K562 (cell line): ENCODE measurements at regions not wholly inside any gene's neighbourhood (a gene's known extent, or its start where the extent isn't known, plus 50 kb on each side); places are given as distances from the start of the nearest gene placed in this dataset.

ENCODE experiments used
- ATAC-seq: fragments of 200-7000 bp; cut with Tn5 transposase; 3 replicates; pipeline ENCODE4 v1.9.1; 2020; ENCODE audit warnings: moderate library complexity
- BruUV-seq: library from RNA; stranded (reverse); fragments of 400-500 nt; replicated peaks from 2 replicates; lab custom pipeline; 2021; lab: Mats Ljungman, UMichigan
- CTCF ChIA-PET: fragments of 300-600 bp; formaldehyde crosslinking; extraction: SDS; loops from one replicate; lab custom pipeline; 2021; ENCODE audit warnings: low intra/inter-chr PET ratio; lab: Yijun Ruan, JAX
- POLR2A ChIA-PET: fragments of 300-600, 350-650 bp; sonication (Branson Sonifier 250); formaldehyde crosslinking; extraction: SDS; loops from one replicate; lab custom pipeline; 2021; ENCODE audit warnings: antibody characterized with exemption, inconsistent platforms; lab: Yijun Ruan, JAX
- DNase-seq, 4 experiments: peaks; one replicate each; pipeline versions ENCODE4 v3.0.0 to v3.0.0-alpha.2; 2011 to 2018; ENCODE audit warnings: low spot score in 3 of 4, mixed read lengths in 3 of 4; ENCODE audit errors: extremely low read depth in 1 of 4
- FAIRE-seq: peaks from 2 replicates; lab custom pipeline; 2011; peaks lifted over from hg19 to GRCh38; lab: Jason Lieb, UNC
- H2AFZ ChIP-seq: 2 replicates; pipeline ENCODE4 v1.6.0; 2011; ENCODE audit warnings: low read depth, low read length, control low read depth, inconsistent platforms
- H3K27ac ChIP-seq: fragments of 200-600 bp; 3 replicates; pipeline ENCODE4 v1.8.0; 2011; ENCODE audit warnings: low read depth, mild to moderate bottlenecking, control low read depth, inconsistent platforms, low read length, moderate library complexity, mixed read lengths; ENCODE audit errors: extremely low read depth
- H3K27me3 ChIP-seq, 2 experiments: fragments of 300-600 bp in 1 of 2; 2 replicates in 1 of 2; 3 replicates in 1 of 2; pipeline versions ENCODE4 v1.6.0 to v1.8.0; 2011; ENCODE audit warnings: inconsistent platforms in 2 of 2, low read length in 2 of 2, mild to moderate bottlenecking in 1 of 2, mixed read lengths in 1 of 2, moderate library complexity in 1 of 2; ENCODE audit not compliant: control insufficient read depth in 2 of 2, insufficient read depth in 2 of 2
- H3K36me3 ChIP-seq: fragments of 300-600 bp; 3 replicates; pipeline ENCODE4 v1.8.0; 2011; ENCODE audit warnings: mild to moderate bottlenecking, low read length, inconsistent platforms; ENCODE audit not compliant: control insufficient read depth, insufficient read depth
- H3K4me1 ChIP-seq, 2 experiments: fragments of 200-600 bp in 1 of 2; replicated peaks in 1 of 2; 2 replicates in 1 of 2; 3 replicates in 1 of 2; pipeline versions ENCODE4 v1.5.1 to v1.8.0; 2011; ENCODE audit warnings: inconsistent platforms in 2 of 2, low read length in 2 of 2, mild to moderate bottlenecking in 1 of 2, mixed read lengths in 1 of 2, moderate library complexity in 1 of 2; ENCODE audit not compliant: control insufficient read depth in 2 of 2, insufficient read depth in 2 of 2
- H3K4me2 ChIP-seq: 2 replicates; pipeline ENCODE4 v1.6.1; 2011; ENCODE audit warnings: low read length, control low read depth, inconsistent platforms, mixed read lengths; ENCODE audit not compliant: insufficient read depth
- H3K4me3 ChIP-seq: fragments of 200-600 bp; sonication (generic), shearing (Covaris generic); 2 replicates; pipeline ENCODE4 v1.5.1; 2016; ENCODE audit warnings: control low read depth, inconsistent platforms
- H3K79me2 ChIP-seq: fragments of 200-600 bp; 3 replicates; pipeline ENCODE4 v1.8.0; 2011; ENCODE audit warnings: low read length, inconsistent platforms; ENCODE audit not compliant: control insufficient read depth, insufficient read depth
- H3K9ac ChIP-seq, 2 experiments: 2 replicates each; pipeline versions ENCODE4 v1.6.0 to v1.6.1; 2011; ENCODE audit warnings: low read depth in 2 of 2, low read length in 2 of 2, control low read depth in 1 of 2, inconsistent platforms in 1 of 2, mild to moderate bottlenecking in 1 of 2, mixed read lengths in 1 of 2; ENCODE audit not compliant: insufficient read depth in 1 of 2
- H3K9me1 ChIP-seq: one replicate; pipeline ENCODE4 v1.6.0; 2011; ENCODE audit warnings: inconsistent platforms, mild to moderate bottlenecking, low read length, moderate library complexity; ENCODE audit not compliant: control insufficient read depth, insufficient read depth
- H3K9me3 ChIP-seq: replicated peaks from 2 replicates; pipeline ENCODE4 v1.5.1; 2011; ENCODE audit warnings: low read depth, low read length, inconsistent platforms; ENCODE audit not compliant: control insufficient read depth, insufficient read depth
- H4K20me1 ChIP-seq: replicated peaks from 2 replicates; pipeline ENCODE4 v1.6.1; 2011; ENCODE audit warnings: low read length, inconsistent platforms, mixed read lengths; ENCODE audit not compliant: control insufficient read depth, insufficient read depth
- ARID1B ChIP-seq: fragments of 450-650 bp; IDR thresholded peaks from 2 replicates; pipeline ENCODE4 v1.6.1; 2016; ENCODE audit warnings: antibody characterized with exemption, mild to moderate bottlenecking, inconsistent platforms
- CBFA2T3 ChIP-seq: fragments of 450-650 bp; IDR thresholded peaks from 2 replicates; pipeline ENCODE4 v1.6.1; 2017
- CBX1 ChIP-seq: sonication (generic); IDR thresholded peaks from 2 replicates; pipeline ENCODE4 v1.6.1; 2016; ENCODE audit warnings: antibody characterized with exemption, low read depth, mild to moderate bottlenecking
- CHD1 ChIP-seq: fragments of 200-600 bp; sonication (generic); IDR thresholded peaks from one replicate; pipeline ENCODE4 v1.6.1; 2012; ENCODE audit warnings: mild to moderate bottlenecking, moderate library complexity, low read length, inconsistent platforms
- GTF2E2 ChIP-seq: fragments of 200-800 bp; sonication (Bioruptor generic); IDR thresholded peaks from 2 replicates; pipeline ENCODE4 v1.6.1; 2016; ENCODE audit warnings: missing genetic modification characterization, missing compliant biosample characterization
- HBP1 ChIP-seq: fragments of 450-650 bp; formaldehyde crosslinking; IDR thresholded peaks from 2 replicates; pipeline ENCODE4 v1.4.0; 2022; ENCODE audit warnings: missing genetic modification characterization
- MBD1 ChIP-seq: fragments of 250-450 bp; sonication (Bioruptor Pico); IDR thresholded peaks from 2 replicates; pipeline ENCODE4 v1.8.0; 2022; ENCODE audit warnings: inconsistent platforms
- MXD1 ChIP-seq: fragments of 250-450 bp; sonication (Bioruptor Pico); IDR thresholded peaks from 2 replicates; pipeline ENCODE4 v1.8.0; 2021; ENCODE audit warnings: borderline replicate concordance, mild to moderate bottlenecking, moderate library complexity; ENCODE audit not compliant: poor library complexity, severe bottlenecking
- NCOA4 ChIP-seq: fragments of 450-650 bp; IDR thresholded peaks from 2 replicates; pipeline ENCODE4 v1.6.1; 2018; ENCODE audit warnings: mild to moderate bottlenecking; ENCODE audit not compliant: partially characterized antibody
- NKRF ChIP-seq: fragments of 450-650 bp; IDR thresholded peaks from 2 replicates; pipeline ENCODE4 v1.6.1; 2016; ENCODE audit warnings: borderline replicate concordance
- PHF8 ChIP-seq: fragments of 200-600 bp; sonication (generic); IDR thresholded peaks from 2 replicates; pipeline ENCODE4 v1.6.1; 2012; ENCODE audit warnings: mixed run types, mild to moderate bottlenecking, inconsistent platforms, low read length, moderate library complexity, borderline replicate concordance
- PKNOX1 ChIP-seq: fragments of 450-650 bp; IDR thresholded peaks from 2 replicates; pipeline ENCODE4 v1.6.1; 2016
- PTTG1 ChIP-seq: fragments of 450-650 bp; IDR thresholded peaks from 2 replicates; pipeline ENCODE4 v1.6.1; 2016; ENCODE audit warnings: low read depth, mild to moderate bottlenecking, missing genetic modification characterization, missing compliant biosample characterization
- ZFPM2 ChIP-seq: fragments of 250-450 bp; sonication (Bioruptor Pico); IDR thresholded peaks from 2 replicates; pipeline ENCODE4 v1.5.1; 2022; ENCODE audit warnings: mild to moderate bottlenecking
- ZNF655 ChIP-seq: fragments of 250-450 bp; sonication (Bioruptor Pico); IDR thresholded peaks from 2 replicates; pipeline ENCODE4 v1.5.0; 2021
- WGBS: fragments of 100-300 bp; shearing (Covaris generic); methylation state at CpG from one replicate; pipeline ENCODE4 v1.1.6; 2016; ENCODE audit warnings: low coverage, mixed read lengths; ENCODE audit not compliant: insufficient coverage; ENCODE audit errors: missing lambda C conversion rate; 5-methylcytosine and 5-hydroxymethylcytosine counted together
- in situ Hi-C: fragments of 300-500 bp; cut with MboI; formaldehyde crosslinking; loops from 4 replicates; pipeline ENCODE4 v1.15.0; 2018; ENCODE audit warnings: inconsistent platforms, mixed read lengths
- intact Hi-C: fragments of 100-400 bp; cut with micrococcal nuclease; formaldehyde crosslinking; loops from 2 replicates; pipeline ENCODE4 v1.14.2; 2022

GRCh38 chr20:10786678-10787077, 112.9 kb upstream of the JAG1 start:
- Histone ChIP-seq H4K20me1 (no peaks in the 10 kb centered on the region), H3K27ac (no peak overlapping the region), H3K79me2 (no peaks in the 10 kb centered on the region), H3K27me3 (no peaks in the 10 kb centered on the region), H3K36me3 (no peaks in the 10 kb centered on the region), H3K9ac (no peak overlapping the region), H2AFZ (no peak overlapping the region), H3K4me1 (0 out of 5 replicates have a peak, but pooled peaks cover 0 to 3% of the 10 kb centered on the region in 2 experiments), H3K9me1 (no peaks in the 10 kb centered on the region), H3K4me3 (no peak overlapping the region), H3K4me2 (no peak overlapping the region; the same call in 1 of the 2 replicates), H3K9me3 (no peaks in the 10 kb centered on the region)
- FAIRE-seq, result no peak
- ChIA-PET POLR2A (no interaction called here), CTCF (no interaction called here)
- no peak for DNase-seq
- WGBS, result 0% methylated on average over 1 of the region's 1 CpG
- ATAC-seq, result no peak
- no TSS peak for BruUV-seq
- intact Hi-C loops (no loop called here), in situ Hi-C loops (no loop called here)
- no peak for TF ChIP-seq ZNF655 (CRISPR knock-in tag)
- no peak for TF ChIP-seq MBD1 (CRISPR knock-in tag)
- no peak for TF ChIP-seq CHD1
- no peak for TF ChIP-seq ZFPM2 (CRISPR knock-in tag)
- no peak for TF ChIP-seq CBX1
- peak; percentile 62 for TF ChIP-seq PKNOX1
- TF ChIP-seq NKRF, result no peak
- no peak for TF ChIP-seq PHF8
- TF ChIP-seq CBFA2T3, result peak; percentile 41
- no peak for TF ChIP-seq MXD1 (CRISPR knock-in tag)
- TF ChIP-seq HBP1 (CRISPR knock-in tag), result no peak
- no peak for TF ChIP-seq GTF2E2
- TF ChIP-seq ARID1B, result peak; percentile 46; the same call in 1 of the 2 replicates
- no peak for TF ChIP-seq NCOA4
- no peak for TF ChIP-seq PTTG1 (tag)
